HG03439 (cell line): ENCODE measurements at regions not wholly inside any gene's neighbourhood (a gene's known extent, or its start where the extent isn't known, plus 50 kb on each side); places are given as distances from the start of the nearest gene placed in this dataset.
"Not testable (repeated sequence)": the region's sequence is repeated elsewhere in the genome, so short reads cannot be mapped to it uniquely, and the experiment has no call there.

ENCODE experiments used
- ATAC-seq: cut with Tn5 transposase; IDR thresholded peaks from one replicate; pipeline ENCODE4 v1.9.1; 2021; ENCODE audit warnings: mild to moderate bottlenecking, moderate library complexity; ENCODE audit not compliant: unreplicated experiment

GRCh38 chr15:21717661-21718060, 159.9 kb downstream of the POTEB start:
- ATAC-seq, result peak; percentile 33

GRCh38 chr15:21705480-21705879, 172.1 kb downstream of the POTEB start:
- peak; percentile 84 for ATAC-seq

GRCh38 chr15:21698620-21699019, 178.9 kb downstream of the POTEB start:
- not testable (repeated sequence) for ATAC-seq

- ATAC-seq, result not testable (repeated sequence)
Observed at GRCh38 chr15:21695089-21695488, 182.4 kb downstream of the POTEB start.

GRCh38 chr15:21692471-21693102, 184.9 kb downstream of the POTEB start:
- ATAC-seq, result not testable (repeated sequence)

GRCh38 chr15:21656798-21657397, 216.6 kb upstream of the POTEB3 start:
- ATAC-seq, result peak; percentile 94

GRCh38 chr15:21656114-21656746, 215.9 kb upstream of the POTEB3 start:
- not testable (repeated sequence) for ATAC-seq

- not testable (repeated sequence) for ATAC-seq
Observed at GRCh38 chr15:21653707-21654106, 213.4 kb upstream of the POTEB3 start.

GRCh38 chr15:21638770-21639169, 198.5 kb upstream of the POTEB3 start:
- ATAC-seq, result not testable (repeated sequence)

- not testable (repeated sequence) for ATAC-seq
Observed at GRCh38 chr15:21626694-21627093, 186.4 kb upstream of the POTEB3 start.

GRCh38 chr15:21609223-21609622, 168.9 kb upstream of the POTEB3 start:
- not testable (repeated sequence) for ATAC-seq

GRCh38 chr15:21565426-21565825, 125.1 kb upstream of the POTEB3 start:
- not testable (repeated sequence) for ATAC-seq

GRCh38 chr15:21551809-21552208, 111.5 kb upstream of the POTEB3 start:
- peak; percentile 85 for ATAC-seq

- not testable (repeated sequence) for ATAC-seq
Observed at GRCh38 chr15:21546182-21546903, 106.0 kb upstream of the POTEB3 start.

- not testable (repeated sequence) for ATAC-seq
Observed at GRCh38 chr15:21532785-21533184, 92.5 kb upstream of the POTEB3 start.

- ATAC-seq, result not testable (repeated sequence)
Observed at GRCh38 chr15:21516248-21516647, 75.9 kb upstream of the POTEB3 start.

GRCh38 chr15:21515296-21515695, 75.0 kb upstream of the POTEB3 start:
- ATAC-seq, result not testable (repeated sequence)

- not testable (repeated sequence) for ATAC-seq
Observed at GRCh38 chr15:21503021-21503420, 62.7 kb upstream of the POTEB3 start.
